K562 (cell line): ENCODE measurements at regions not wholly inside any gene's neighbourhood (a gene's known extent, or its start where the extent isn't known, plus 50 kb on each side); places are given as distances from the start of the nearest gene placed in this dataset.

Experiments
- ATAC-seq: fragments of 200-7000 bp; cut with Tn5 transposase; 3 replicates; pipeline ENCODE4 v1.9.1; 2020; ENCODE audit warnings: moderate library complexity
- BruUV-seq: library from RNA; stranded (reverse); fragments of 400-500 nt; replicated peaks from 2 replicates; lab custom pipeline; 2021; lab: Mats Ljungman, UMichigan
- CTCF ChIA-PET: fragments of 300-600 bp; formaldehyde crosslinking; extraction: SDS; loops from one replicate; lab custom pipeline; 2021; ENCODE audit warnings: low intra/inter-chr PET ratio; lab: Yijun Ruan, JAX
- POLR2A ChIA-PET: fragments of 300-600, 350-650 bp; sonication (Branson Sonifier 250); formaldehyde crosslinking; extraction: SDS; loops from one replicate; lab custom pipeline; 2021; ENCODE audit warnings: antibody characterized with exemption, inconsistent platforms; lab: Yijun Ruan, JAX
- DNase-seq, 4 experiments: peaks; one replicate each; pipeline versions ENCODE4 v3.0.0 to v3.0.0-alpha.2; 2011 to 2018; ENCODE audit warnings: low spot score in 3 of 4, mixed read lengths in 3 of 4; ENCODE audit errors: extremely low read depth in 1 of 4
- FAIRE-seq: peaks from 2 replicates; lab custom pipeline; 2011; peaks lifted over from hg19 to GRCh38; lab: Jason Lieb, UNC
- H2AFZ ChIP-seq: 2 replicates; pipeline ENCODE4 v1.6.0; 2011; ENCODE audit warnings: low read depth, low read length, control low read depth, inconsistent platforms
- H3K27ac ChIP-seq: fragments of 200-600 bp; 3 replicates; pipeline ENCODE4 v1.8.0; 2011; ENCODE audit warnings: low read depth, mild to moderate bottlenecking, control low read depth, inconsistent platforms, low read length, moderate library complexity, mixed read lengths; ENCODE audit errors: extremely low read depth
- H3K27me3 ChIP-seq, 2 experiments: fragments of 300-600 bp in 1 of 2; 2 replicates in 1 of 2; 3 replicates in 1 of 2; pipeline versions ENCODE4 v1.6.0 to v1.8.0; 2011; ENCODE audit warnings: inconsistent platforms in 2 of 2, low read length in 2 of 2, mild to moderate bottlenecking in 1 of 2, mixed read lengths in 1 of 2, moderate library complexity in 1 of 2; ENCODE audit not compliant: control insufficient read depth in 2 of 2, insufficient read depth in 2 of 2
- H3K36me3 ChIP-seq: fragments of 300-600 bp; 3 replicates; pipeline ENCODE4 v1.8.0; 2011; ENCODE audit warnings: mild to moderate bottlenecking, low read length, inconsistent platforms; ENCODE audit not compliant: control insufficient read depth, insufficient read depth
- H3K4me1 ChIP-seq, 2 experiments: fragments of 200-600 bp in 1 of 2; replicated peaks in 1 of 2; 2 replicates in 1 of 2; 3 replicates in 1 of 2; pipeline versions ENCODE4 v1.5.1 to v1.8.0; 2011; ENCODE audit warnings: inconsistent platforms in 2 of 2, low read length in 2 of 2, mild to moderate bottlenecking in 1 of 2, mixed read lengths in 1 of 2, moderate library complexity in 1 of 2; ENCODE audit not compliant: control insufficient read depth in 2 of 2, insufficient read depth in 2 of 2
- H3K4me2 ChIP-seq: 2 replicates; pipeline ENCODE4 v1.6.1; 2011; ENCODE audit warnings: low read length, control low read depth, inconsistent platforms, mixed read lengths; ENCODE audit not compliant: insufficient read depth
- H3K4me3 ChIP-seq: fragments of 200-600 bp; sonication (generic), shearing (Covaris generic); 2 replicates; pipeline ENCODE4 v1.5.1; 2016; ENCODE audit warnings: control low read depth, inconsistent platforms
- H3K79me2 ChIP-seq: fragments of 200-600 bp; 3 replicates; pipeline ENCODE4 v1.8.0; 2011; ENCODE audit warnings: low read length, inconsistent platforms; ENCODE audit not compliant: control insufficient read depth, insufficient read depth
- H3K9ac ChIP-seq, 2 experiments: 2 replicates each; pipeline versions ENCODE4 v1.6.0 to v1.6.1; 2011; ENCODE audit warnings: low read depth in 2 of 2, low read length in 2 of 2, control low read depth in 1 of 2, inconsistent platforms in 1 of 2, mild to moderate bottlenecking in 1 of 2, mixed read lengths in 1 of 2; ENCODE audit not compliant: insufficient read depth in 1 of 2
- H3K9me1 ChIP-seq: one replicate; pipeline ENCODE4 v1.6.0; 2011; ENCODE audit warnings: inconsistent platforms, mild to moderate bottlenecking, low read length, moderate library complexity; ENCODE audit not compliant: control insufficient read depth, insufficient read depth
- H3K9me3 ChIP-seq: replicated peaks from 2 replicates; pipeline ENCODE4 v1.5.1; 2011; ENCODE audit warnings: low read depth, low read length, inconsistent platforms; ENCODE audit not compliant: control insufficient read depth, insufficient read depth
- H4K20me1 ChIP-seq: replicated peaks from 2 replicates; pipeline ENCODE4 v1.6.1; 2011; ENCODE audit warnings: low read length, inconsistent platforms, mixed read lengths; ENCODE audit not compliant: control insufficient read depth, insufficient read depth
- CLOCK ChIP-seq: fragments of 250-450 bp; sonication (Bioruptor Pico); IDR thresholded peaks from 2 replicates; pipeline ENCODE4 v1.4.0; 2020; ENCODE audit warnings: mild to moderate bottlenecking, moderate library complexity, borderline replicate concordance
- FOXA1 ChIP-seq: fragments of 450-650 bp; IDR thresholded peaks from 2 replicates; pipeline ENCODE4 v1.6.1; 2016; ENCODE audit warnings: mild to moderate bottlenecking, borderline replicate concordance
- GTF2F1 ChIP-seq: IDR thresholded peaks from 2 replicates; pipeline ENCODE4 v1.6.1; 2011; ENCODE audit warnings: low read depth, low read length, improper control_type of control experiment
- HSF4 ChIP-seq: fragments of 250-450 bp; sonication (Bioruptor Pico); IDR thresholded peaks from 2 replicates; pipeline ENCODE4 v2.1.2; 2022; ENCODE audit warnings: mild to moderate bottlenecking, moderate library complexity, borderline replicate concordance
- MNT ChIP-seq, 2 experiments: fragments of 450-650 bp; conservative IDR thresholded peaks; 2 replicates each; pipeline ENCODE4 v1.6.1; 2017; ENCODE audit warnings: mild to moderate bottlenecking in 2 of 2, moderate library complexity in 2 of 2
- PATZ1 ChIP-seq: fragments of 250-450 bp; sonication (Bioruptor Pico); IDR thresholded peaks from 2 replicates; pipeline ENCODE4 v1.5.0; 2020; ENCODE audit warnings: mild to moderate bottlenecking, borderline replicate concordance
- PCBP1 ChIP-seq: fragments of 200-400 bp; formaldehyde crosslinking; IDR thresholded peaks from 2 replicates; pipeline ENCODE4 v1.6.1; 2018; ENCODE audit warnings: mild to moderate bottlenecking, low read depth, low read length; ENCODE audit not compliant: poor library complexity, severe bottlenecking
- THRB ChIP-seq: fragments of 450-650 bp; formaldehyde crosslinking; conservative IDR thresholded peaks from 2 replicates; pipeline ENCODE4 v1.4.0; 2022; ENCODE audit warnings: mild to moderate bottlenecking, missing genetic modification characterization
- ZBTB17 ChIP-seq: fragments of 450-650 bp; formaldehyde crosslinking; IDR thresholded peaks from 2 replicates; pipeline ENCODE4 v1.4.0; 2020; ENCODE audit warnings: mild to moderate bottlenecking
- ZFP36 ChIP-seq: fragments of 150-350 bp; IDR thresholded peaks from 2 replicates; pipeline ENCODE4 v1.6.1; 2018; ENCODE audit warnings: low read length, low read depth; ENCODE audit not compliant: partially characterized antibody
- ZNF766 ChIP-seq: fragments of 200-800 bp; sonication (Bioruptor generic); conservative IDR thresholded peaks from 2 replicates; pipeline ENCODE4 v1.6.1; 2016; ENCODE audit warnings: missing genetic modification characterization, missing compliant biosample characterization
- in situ Hi-C: fragments of 300-500 bp; cut with MboI; formaldehyde crosslinking; loops from 4 replicates; pipeline ENCODE4 v1.15.0; 2018; ENCODE audit warnings: inconsistent platforms, mixed read lengths
- intact Hi-C: fragments of 100-400 bp; cut with micrococcal nuclease; formaldehyde crosslinking; loops from 2 replicates; pipeline ENCODE4 v1.14.2; 2022

GRCh38 chr7:51977913-51978312 lies 661.3 kb upstream of the COBL start:
- H3K9ac ChIP-seq: no peak overlapping the region
- no peaks in the 10 kb centered on the region for H3K9me3 ChIP-seq
- no peak for ATAC-seq
- ChIA-PET POLR2A (no interaction called here), CTCF (no interaction called here)
- no peaks in the 10 kb centered on the region for H3K79me2 ChIP-seq
- no peak overlapping the region for H3K27ac ChIP-seq
- H3K9me1 ChIP-seq: no peaks in the 10 kb centered on the region
- in situ Hi-C loops (no loop called here), intact Hi-C loops (no loop called here)
- no peak for DNase-seq
- H2AFZ ChIP-seq: no peak overlapping the region
- no peaks in the 10 kb centered on the region for H4K20me1 ChIP-seq
- FAIRE-seq: no peak
- no peaks in the 10 kb centered on the region for H3K4me1 ChIP-seq
- H3K27me3 ChIP-seq: no peaks in the 10 kb centered on the region
- H3K4me2 ChIP-seq: no peak overlapping the region
- TF ChIP-seq CLOCK (CRISPR knock-in tag): no peak
- TF ChIP-seq PATZ1: no peak
- TF ChIP-seq HSF4 (CRISPR knock-in tag): no peak
- TF ChIP-seq THRB (CRISPR knock-in tag): no peak
- TF ChIP-seq GTF2F1: no peak
- no peak for TF ChIP-seq PCBP1
- no peak for TF ChIP-seq FOXA1
- TF ChIP-seq ZBTB17 (CRISPR knock-in tag): no peak
- TF ChIP-seq MNT (conservative IDR thresholded peaks at IDR 0.05): no peak
- no peak for TF ChIP-seq ZFP36
- TF ChIP-seq ZNF766 (CRISPR knock-in tag): no peak
- H3K4me3 ChIP-seq: no peak overlapping the region
- no TSS peak for BruUV-seq
- H3K36me3 ChIP-seq: no peaks in the 10 kb centered on the region
